ENCODE measurements at regions not wholly inside any gene's neighbourhood (a gene's known extent, or its start where the extent isn't known, plus 50 kb on each side); places are given as distances from the start of the nearest gene placed in this dataset.

DNA sequence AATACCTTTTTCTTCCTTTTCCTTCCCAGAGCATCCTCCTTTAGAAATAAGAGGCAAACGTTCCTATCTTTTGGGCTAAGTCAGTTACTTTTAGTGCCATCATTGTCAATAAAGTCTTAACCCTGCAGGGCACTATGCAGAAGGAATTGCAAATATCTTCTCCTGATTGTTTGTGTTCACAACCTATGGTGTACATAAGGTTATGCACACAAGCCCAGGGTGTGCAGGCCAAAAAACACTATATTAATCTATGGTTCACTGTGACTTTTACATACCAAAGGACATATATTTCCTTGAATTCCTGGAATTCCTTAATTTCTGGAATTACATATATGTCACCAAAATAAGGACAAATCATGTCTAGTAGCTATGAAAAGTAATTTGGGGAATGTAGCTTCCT, 493.5 kb downstream of the MTRR start (continued):
- TF ChIP-seq, protein P1, sequence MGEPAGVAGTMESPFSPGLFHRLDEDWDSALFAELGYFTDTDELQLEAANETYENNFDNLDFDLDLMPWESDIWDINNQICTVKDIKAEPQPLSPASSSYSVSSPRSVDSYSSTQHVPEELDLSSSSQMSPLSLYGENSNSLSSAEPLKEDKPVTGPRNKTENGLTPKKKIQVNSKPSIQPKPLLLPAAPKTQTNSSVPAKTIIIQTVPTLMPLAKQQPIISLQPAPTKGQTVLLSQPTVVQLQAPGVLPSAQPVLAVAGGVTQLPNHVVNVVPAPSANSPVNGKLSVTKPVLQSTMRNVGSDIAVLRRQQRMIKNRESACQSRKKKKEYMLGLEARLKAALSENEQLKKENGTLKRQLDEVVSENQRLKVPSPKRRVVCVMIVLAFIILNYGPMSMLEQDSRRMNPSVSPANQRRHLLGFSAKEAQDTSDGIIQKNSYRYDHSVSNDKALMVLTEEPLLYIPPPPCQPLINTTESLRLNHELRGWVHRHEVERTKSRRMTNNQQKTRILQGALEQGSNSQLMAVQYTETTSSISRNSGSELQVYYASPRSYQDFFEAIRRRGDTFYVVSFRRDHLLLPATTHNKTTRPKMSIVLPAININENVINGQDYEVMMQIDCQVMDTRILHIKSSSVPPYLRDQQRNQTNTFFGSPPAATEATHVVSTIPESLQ (CRISPR knock-in tag; IDR thresholded peaks at IDR 0.05) = no peak

- Mint-ChIP-seq H3K4me1 (no peaks in the 10 kb centered on the region), H3K27ac (no peak overlapping the region), H3K4me3 (no peak overlapping the region), H3K36me3 (no peaks in the 10 kb centered on the region), H3K9me3 (no peaks in the 10 kb centered on the region), H3K27me3 (ENCODE audit: low read depth) (no peaks in the 10 kb centered on the region)
- TF ChIP-seq, protein P2, sequence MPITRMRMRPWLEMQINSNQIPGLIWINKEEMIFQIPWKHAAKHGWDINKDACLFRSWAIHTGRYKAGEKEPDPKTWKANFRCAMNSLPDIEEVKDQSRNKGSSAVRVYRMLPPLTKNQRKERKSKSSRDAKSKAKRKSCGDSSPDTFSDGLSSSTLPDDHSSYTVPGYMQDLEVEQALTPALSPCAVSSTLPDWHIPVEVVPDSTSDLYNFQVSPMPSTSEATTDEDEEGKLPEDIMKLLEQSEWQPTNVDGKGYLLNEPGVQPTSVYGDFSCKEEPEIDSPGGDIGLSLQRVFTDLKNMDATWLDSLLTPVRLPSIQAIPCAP (CRISPR knock-in tag; IDR thresholded peaks at IDR 0.05) = no peak
- TF ChIP-seq ZNF138 (CRISPR knock-in tag; conservative IDR thresholded peaks at IDR 0.05) (no peak), FOXJ3 (CRISPR knock-in tag; IDR thresholded peaks at IDR 0.05; ENCODE audit: borderline replicate concordance) (no peak), GTF2I (CRISPR knock-in tag; conservative IDR thresholded peaks at IDR 0.05) (no peak), GABPB1 (CRISPR knock-in tag; IDR thresholded peaks at IDR 0.05) (no peak), AR (CRISPR knock-in tag; IDR thresholded peaks at IDR 0.05) (no peak), ZNF219 (CRISPR knock-in tag; IDR thresholded peaks at IDR 0.05; ENCODE audit: borderline replicate concordance) (no peak), ZNF671 (CRISPR knock-in tag; IDR thresholded peaks at IDR 0.05) (no peak), SOX15 (CRISPR knock-in tag; IDR thresholded peaks at IDR 0.05) (no peak), HMGA2 (CRISPR knock-in tag; IDR thresholded peaks at IDR 0.05) (no peak), E2F5 (CRISPR knock-in tag; IDR thresholded peaks at IDR 0.05) (no peak), ELF4 (CRISPR knock-in tag; IDR thresholded peaks at IDR 0.05; ENCODE audit: low read depth) (no peak), ETV6 (CRISPR knock-in tag; IDR thresholded peaks at IDR 0.05) (no peak), CREM (CRISPR knock-in tag; IDR thresholded peaks at IDR 0.05) (no peak), TEAD4 (CRISPR knock-in tag; IDR thresholded peaks at IDR 0.05) (no peak), PRRX2 (CRISPR knock-in tag; IDR thresholded peaks at IDR 0.05) (no peak), NR2C2 (CRISPR knock-in tag; IDR thresholded peaks at IDR 0.05) (no peak)
- TF ChIP-seq, protein P3, sequence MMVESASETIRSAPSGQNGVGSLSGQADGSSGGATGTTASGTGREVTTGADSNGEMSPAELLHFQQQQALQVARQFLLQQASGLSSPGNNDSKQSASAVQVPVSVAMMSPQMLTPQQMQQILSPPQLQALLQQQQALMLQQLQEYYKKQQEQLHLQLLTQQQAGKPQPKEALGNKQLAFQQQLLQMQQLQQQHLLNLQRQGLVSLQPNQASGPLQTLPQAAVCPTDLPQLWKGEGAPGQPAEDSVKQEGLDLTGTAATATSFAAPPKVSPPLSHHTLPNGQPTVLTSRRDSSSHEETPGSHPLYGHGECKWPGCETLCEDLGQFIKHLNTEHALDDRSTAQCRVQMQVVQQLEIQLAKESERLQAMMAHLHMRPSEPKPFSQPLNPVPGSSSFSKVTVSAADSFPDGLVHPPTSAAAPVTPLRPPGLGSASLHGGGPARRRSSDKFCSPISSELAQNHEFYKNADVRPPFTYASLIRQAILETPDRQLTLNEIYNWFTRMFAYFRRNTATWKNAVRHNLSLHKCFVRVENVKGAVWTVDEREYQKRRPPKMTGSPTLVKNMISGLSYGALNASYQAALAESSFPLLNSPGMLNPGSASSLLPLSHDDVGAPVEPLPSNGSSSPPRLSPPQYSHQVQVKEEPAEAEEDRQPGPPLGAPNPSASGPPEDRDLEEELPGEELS (CRISPR knock-in tag; IDR thresholded peaks at IDR 0.05) = no peak
- POLR2A ChIA-PET = no interaction called here
- DNase-seq (ENCODE audit: low spot score) = no peak
- ATAC-seq = no peak
- CTCF ChIA-PET = no interaction called here
These were observed 494.2 kb downstream of the MTRR start for GRCh38 chr5:8363138-8363537.
